DND-41 (cell line): ENCODE measurements at regions not wholly inside any gene's neighbourhood (a gene's known extent, or its start where the extent isn't known, plus 50 kb on each side); places are given as distances from the start of the nearest gene placed in this dataset.

Experiments
- EZH2 ChIP-seq: IDR thresholded peaks from 3 replicates; pipeline ENCODE4 v1.6.1; 2012; ENCODE audit warnings: borderline replicate concordance, low read depth, mild to moderate bottlenecking, moderate library complexity, low read length, inconsistent platforms; ENCODE audit not compliant: severe bottlenecking
- TF ChIP-seq, protein P1 (sequence below): IDR thresholded peaks from 2 replicates; pipeline ENCODE4 v1.5.1; 2012; ENCODE audit warnings: borderline replicate concordance, low read length, moderate library complexity, mild to moderate bottlenecking; ENCODE audit not compliant: poor library complexity, severe bottlenecking; ENCODE audit errors: extremely low read depth

DNA sequence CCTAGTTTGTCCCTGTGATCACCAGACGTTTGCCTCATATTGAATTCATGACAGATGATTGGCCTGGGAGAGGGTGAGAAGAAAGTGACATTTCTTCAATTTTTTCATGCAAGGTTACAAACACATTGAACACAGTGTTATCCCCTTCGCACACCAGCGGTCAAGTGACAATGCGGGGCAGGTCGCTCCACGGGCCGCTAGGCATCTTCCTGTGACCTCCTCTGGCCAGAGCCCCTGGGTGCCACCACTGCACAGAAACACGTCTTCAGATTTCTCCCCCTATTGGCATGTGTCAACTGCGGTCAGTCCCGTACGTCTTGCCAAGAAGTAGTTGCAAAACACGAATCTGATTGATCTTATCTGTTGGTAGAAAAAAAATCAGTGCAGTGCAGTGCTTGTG is 97.1 kb downstream of the PXDC1 start:
- TF ChIP-seq, protein P1, sequence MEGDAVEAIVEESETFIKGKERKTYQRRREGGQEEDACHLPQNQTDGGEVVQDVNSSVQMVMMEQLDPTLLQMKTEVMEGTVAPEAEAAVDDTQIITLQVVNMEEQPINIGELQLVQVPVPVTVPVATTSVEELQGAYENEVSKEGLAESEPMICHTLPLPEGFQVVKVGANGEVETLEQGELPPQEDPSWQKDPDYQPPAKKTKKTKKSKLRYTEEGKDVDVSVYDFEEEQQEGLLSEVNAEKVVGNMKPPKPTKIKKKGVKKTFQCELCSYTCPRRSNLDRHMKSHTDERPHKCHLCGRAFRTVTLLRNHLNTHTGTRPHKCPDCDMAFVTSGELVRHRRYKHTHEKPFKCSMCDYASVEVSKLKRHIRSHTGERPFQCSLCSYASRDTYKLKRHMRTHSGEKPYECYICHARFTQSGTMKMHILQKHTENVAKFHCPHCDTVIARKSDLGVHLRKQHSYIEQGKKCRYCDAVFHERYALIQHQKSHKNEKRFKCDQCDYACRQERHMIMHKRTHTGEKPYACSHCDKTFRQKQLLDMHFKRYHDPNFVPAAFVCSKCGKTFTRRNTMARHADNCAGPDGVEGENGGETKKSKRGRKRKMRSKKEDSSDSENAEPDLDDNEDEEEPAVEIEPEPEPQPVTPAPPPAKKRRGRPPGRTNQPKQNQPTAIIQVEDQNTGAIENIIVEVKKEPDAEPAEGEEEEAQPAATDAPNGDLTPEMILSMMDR: no peak
- no peak for TF ChIP-seq EZH2
